ENCODE measurements at regions not wholly inside any gene's neighbourhood (a gene's known extent, or its start where the extent isn't known, plus 50 kb on each side); places are given as distances from the start of the nearest gene placed in this dataset.

DNA sequence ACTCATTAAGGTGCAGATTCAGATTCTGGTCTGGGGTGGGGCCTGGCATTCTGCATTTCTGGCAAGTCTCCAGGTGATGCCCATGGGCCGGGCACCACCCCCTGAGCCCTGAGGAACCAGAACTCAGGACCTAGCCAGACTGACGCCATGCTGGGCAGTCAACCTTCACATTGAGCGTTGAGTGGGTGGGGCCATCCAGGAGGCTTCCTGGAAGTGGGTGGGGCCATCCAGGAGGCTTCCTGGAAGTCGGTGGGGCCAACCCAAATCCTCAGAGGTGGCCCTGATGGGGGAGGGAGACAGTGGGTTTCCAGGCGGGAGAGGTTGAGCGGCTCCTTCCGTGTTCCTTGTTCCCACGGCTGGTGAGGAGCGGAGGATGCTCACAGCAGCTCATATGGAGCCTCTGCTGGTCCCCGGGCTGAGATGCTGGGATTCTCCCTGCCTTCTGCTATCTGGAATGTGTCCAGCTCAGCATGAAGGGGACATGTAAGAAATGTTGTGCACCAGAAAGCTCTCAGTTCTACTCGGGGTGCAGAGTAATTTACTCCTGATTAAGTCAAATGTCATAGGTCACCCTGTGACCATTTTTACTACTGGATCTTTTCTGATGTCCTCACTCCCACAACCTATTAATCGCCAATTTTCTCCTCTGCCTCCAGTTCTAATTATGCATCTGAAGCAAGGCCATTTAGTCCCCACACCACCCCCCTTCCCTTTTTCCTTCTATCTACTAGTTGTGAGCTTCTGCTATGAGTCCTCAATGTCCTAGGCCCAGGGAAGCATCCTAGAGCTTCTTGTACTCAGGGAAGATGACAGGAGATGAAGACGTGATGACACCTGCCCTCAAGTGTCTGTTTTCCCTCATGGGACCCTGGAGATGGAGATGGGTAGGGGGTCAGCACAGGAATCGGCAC lies 435.4 kb downstream of the PTPRU start:
- no peak for DNase-seq (ENCODE audit: low read depth)
- no peak overlapping the region for H3K4me3 ChIP-seq (ENCODE audit: control insufficient read depth, low read depth, low read length)
- TF ChIP-seq, protein P1, sequence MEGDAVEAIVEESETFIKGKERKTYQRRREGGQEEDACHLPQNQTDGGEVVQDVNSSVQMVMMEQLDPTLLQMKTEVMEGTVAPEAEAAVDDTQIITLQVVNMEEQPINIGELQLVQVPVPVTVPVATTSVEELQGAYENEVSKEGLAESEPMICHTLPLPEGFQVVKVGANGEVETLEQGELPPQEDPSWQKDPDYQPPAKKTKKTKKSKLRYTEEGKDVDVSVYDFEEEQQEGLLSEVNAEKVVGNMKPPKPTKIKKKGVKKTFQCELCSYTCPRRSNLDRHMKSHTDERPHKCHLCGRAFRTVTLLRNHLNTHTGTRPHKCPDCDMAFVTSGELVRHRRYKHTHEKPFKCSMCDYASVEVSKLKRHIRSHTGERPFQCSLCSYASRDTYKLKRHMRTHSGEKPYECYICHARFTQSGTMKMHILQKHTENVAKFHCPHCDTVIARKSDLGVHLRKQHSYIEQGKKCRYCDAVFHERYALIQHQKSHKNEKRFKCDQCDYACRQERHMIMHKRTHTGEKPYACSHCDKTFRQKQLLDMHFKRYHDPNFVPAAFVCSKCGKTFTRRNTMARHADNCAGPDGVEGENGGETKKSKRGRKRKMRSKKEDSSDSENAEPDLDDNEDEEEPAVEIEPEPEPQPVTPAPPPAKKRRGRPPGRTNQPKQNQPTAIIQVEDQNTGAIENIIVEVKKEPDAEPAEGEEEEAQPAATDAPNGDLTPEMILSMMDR (IDR thresholded peaks at IDR 0.05; ENCODE audit: control insufficient read depth, insufficient read depth, low read depth, low read length, missing control alignments): no peak

DNA sequence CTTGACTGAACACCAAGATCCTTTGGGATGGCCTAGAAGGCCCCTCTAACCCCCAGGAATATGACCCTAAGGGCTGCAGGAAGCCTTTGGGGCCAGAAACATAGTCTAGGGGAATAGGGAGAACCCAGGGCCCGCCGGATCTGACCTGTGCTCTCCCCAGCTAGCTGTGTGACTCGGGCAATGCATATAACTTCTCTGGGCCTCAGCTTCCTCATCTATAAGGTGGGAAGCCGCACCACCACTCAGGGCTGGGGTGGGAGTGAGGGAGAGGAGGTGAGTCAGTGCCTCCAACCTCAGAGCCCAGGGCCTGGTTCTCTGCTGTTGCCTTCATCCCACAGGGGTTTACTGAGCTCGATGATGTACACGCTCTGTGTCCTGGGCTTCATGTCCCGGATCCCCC lies 434.4 kb downstream of the PTPRU start:
- TF ChIP-seq, protein P1 (IDR thresholded peaks at IDR 0.05; ENCODE audit: control insufficient read depth, insufficient read depth, low read depth, low read length, missing control alignments): no peak
- no peak overlapping the region for H3K4me3 ChIP-seq (ENCODE audit: control insufficient read depth, low read depth, low read length)
- no peak for DNase-seq (ENCODE audit: low read depth)

DNA sequence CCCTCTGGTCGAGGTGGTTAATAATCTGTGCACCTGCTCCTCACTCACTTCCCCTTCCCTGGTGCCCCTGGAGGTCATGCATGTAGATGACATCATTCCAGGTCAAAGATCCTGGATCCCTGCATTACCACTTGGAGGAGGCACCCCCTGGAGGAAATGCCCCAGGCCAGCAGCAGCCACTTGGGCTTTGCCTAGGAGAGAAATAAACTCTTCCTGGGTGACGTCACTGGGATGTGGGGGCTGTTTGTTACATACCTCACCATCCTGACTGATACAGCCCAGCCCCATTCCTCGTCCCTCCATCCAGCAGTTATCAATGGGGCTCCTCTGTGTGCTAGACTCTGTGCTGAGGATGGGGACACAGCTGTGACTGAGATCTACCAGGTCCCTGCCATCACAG lies 433.6 kb downstream of the PTPRU start:
- TF ChIP-seq, protein P1 (IDR thresholded peaks at IDR 0.05; ENCODE audit: control insufficient read depth, insufficient read depth, low read depth, low read length, missing control alignments): no peak
- H3K4me3 ChIP-seq (ENCODE audit: control insufficient read depth, low read depth, low read length): no peak overlapping the region
- no peak for DNase-seq (ENCODE audit: low read depth)

DNA sequence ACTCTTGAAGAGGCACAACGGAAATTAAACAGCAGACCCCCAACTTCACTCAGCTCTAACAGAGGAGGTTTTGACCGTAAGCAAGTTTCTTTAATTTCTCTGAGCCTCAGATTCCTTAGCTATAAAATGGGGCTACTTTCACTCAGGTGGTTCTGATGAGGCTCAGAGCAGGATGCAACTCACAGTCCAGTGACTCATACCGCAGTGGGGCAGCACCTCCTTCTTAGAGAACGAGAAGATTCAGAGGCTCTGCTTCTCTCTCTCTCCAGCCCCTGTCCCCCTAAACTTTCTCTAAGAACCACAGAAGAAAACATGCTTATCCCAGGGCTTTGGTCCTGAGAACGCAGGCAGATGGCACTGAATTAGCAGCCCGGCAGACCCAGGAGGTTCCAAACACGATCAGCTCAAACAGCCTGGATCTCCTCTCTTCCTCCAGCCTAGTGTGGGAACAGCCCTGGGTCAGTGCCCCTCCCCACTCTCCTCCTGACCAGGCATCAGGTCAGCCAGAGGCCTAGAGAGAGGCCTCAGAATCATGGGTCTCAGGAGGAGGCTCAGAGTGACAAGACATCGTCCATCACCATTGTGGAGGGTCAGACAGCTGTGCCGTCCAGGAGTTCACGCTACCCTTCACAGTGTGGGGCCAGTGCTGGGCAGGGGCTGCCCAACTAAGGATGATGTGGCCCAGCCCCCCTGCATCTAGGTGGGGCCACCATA lies 433.0 kb downstream of the PTPRU start:
- TF ChIP-seq, protein P1 (IDR thresholded peaks at IDR 0.05; ENCODE audit: control insufficient read depth, insufficient read depth, low read depth, low read length, missing control alignments): no peak
- no peak overlapping the region for H3K4me3 ChIP-seq (ENCODE audit: control insufficient read depth, low read depth, low read length)
- no peak for DNase-seq (ENCODE audit: low read depth)

DNA sequence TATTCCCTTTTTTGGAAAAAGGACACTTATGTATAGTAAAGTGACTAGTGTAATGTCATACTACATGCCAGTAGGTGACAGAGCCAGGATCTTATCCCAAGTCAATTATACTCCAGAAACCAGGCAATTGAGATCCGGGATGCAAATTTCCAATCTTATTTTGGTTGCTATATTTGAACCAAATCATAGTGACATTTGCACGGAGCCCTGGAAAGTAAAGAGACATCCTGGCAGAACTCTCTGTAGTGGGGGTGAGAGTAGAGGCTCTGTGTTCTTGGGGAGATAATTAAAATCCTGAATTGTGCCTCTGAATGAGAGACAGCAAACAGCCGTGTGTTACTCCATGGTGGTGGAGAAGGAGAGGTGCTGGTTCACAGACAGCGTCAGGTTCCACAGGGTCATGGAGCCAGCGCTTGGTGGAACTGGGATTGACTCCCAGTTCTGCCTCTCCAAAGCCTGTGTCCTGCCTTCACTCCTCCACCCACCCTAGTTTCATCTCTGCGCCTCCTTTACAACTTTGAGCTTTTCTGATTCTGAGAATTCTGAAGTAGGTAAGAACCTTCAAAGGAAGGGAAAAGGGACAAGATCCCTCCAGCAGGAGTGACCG lies 432.3 kb downstream of the PTPRU start:
- H3K4me3 ChIP-seq (ENCODE audit: control insufficient read depth, low read depth, low read length): no peak overlapping the region
- no peak for DNase-seq (ENCODE audit: low read depth)
- TF ChIP-seq, protein P1 (IDR thresholded peaks at IDR 0.05; ENCODE audit: control insufficient read depth, insufficient read depth, low read depth, low read length, missing control alignments): no peak

DNA sequence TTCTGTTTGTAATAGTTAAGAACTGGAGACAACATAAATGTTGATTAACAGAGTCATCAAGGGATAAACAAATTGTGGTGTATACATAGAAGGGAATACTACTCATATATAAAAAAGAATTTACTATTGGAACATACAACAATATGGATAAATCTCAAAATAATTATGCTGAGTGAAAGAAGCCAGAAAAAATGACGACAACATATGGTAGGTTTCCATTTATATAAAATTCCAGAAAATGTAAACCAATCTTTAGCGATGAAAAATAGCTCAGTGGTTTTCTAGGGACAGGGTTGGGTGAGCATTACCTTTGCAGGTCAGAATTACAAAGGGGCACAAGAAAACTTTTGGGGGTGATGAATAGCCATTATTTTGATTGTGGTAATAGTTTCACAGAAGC lies 431.6 kb downstream of the PTPRU start:
- DNase-seq (ENCODE audit: low read depth): no peak
- TF ChIP-seq, protein P1 (IDR thresholded peaks at IDR 0.05; ENCODE audit: control insufficient read depth, insufficient read depth, low read depth, low read length, missing control alignments): no peak
- H3K4me3 ChIP-seq (ENCODE audit: control insufficient read depth, low read depth, low read length): no peak overlapping the region

Measured in AG09309 (cell line).